NK-92 treated with Interleukin-12 subunit alpha and Interleukin-12 subunit beta, amount 100 ng/mL, for 24 hours (cell line): ENCODE measurements at regions not wholly inside any gene's neighbourhood (a gene's known extent, or its start where the extent isn't known, plus 50 kb on each side); places are given as distances from the start of the nearest gene placed in this dataset.
"Not testable (repeated sequence)": the region's sequence is repeated elsewhere in the genome, so short reads cannot be mapped to it uniquely, and the experiment has no call there.

Experiments used
- DNase-seq: peaks from one replicate; lab custom pipeline; 2025; lab: John Stamatoyannopoulos, UW

GRCh38 chr2:42972933-42973516, 180.6 kb upstream of the HAAO start:
- not testable (repeated sequence) for DNase-seq

- DNase-seq: no peak
These were observed 179.8 kb upstream of the HAAO start for GRCh38 chr2:42971947-42972736.

GRCh38 chr2:42971381-42971780, 179.0 kb upstream of the HAAO start:
- DNase-seq: no peak

GRCh38 chr2:42970151-42970550, 177.8 kb upstream of the HAAO start:
- DNase-seq: no peak

GRCh38 chr2:42969231-42970150, 177.1 kb upstream of the HAAO start:
- no peak for DNase-seq

GRCh38 chr2:42967959-42968674, 175.7 kb upstream of the HAAO start:
- no peak for DNase-seq

GRCh38 chr2:42965910-42966309, 173.5 kb upstream of the HAAO start:
- no peak for DNase-seq

GRCh38 chr2:42965196-42965595, 172.8 kb upstream of the HAAO start:
- no peak for DNase-seq

- DNase-seq: no peak
These were observed 172.2 kb upstream of the HAAO start for GRCh38 chr2:42964439-42965083.

- DNase-seq: no peak
These were observed 171.2 kb upstream of the HAAO start for GRCh38 chr2:42963452-42964068.

GRCh38 chr2:42962508-42962953, 170.1 kb upstream of the HAAO start:
- no peak for DNase-seq

GRCh38 chr2:42961961-42962360, 169.6 kb upstream of the HAAO start:
- DNase-seq: no peak

- no peak for DNase-seq
These were observed 169.0 kb upstream of the HAAO start for GRCh38 chr2:42961385-42961811.

GRCh38 chr2:42960842-42961180, 168.4 kb upstream of the HAAO start:
- no peak for DNase-seq

GRCh38 chr2:42960002-42960841, 167.8 kb upstream of the HAAO start:
- DNase-seq: no peak

- no peak for DNase-seq
These were observed 167.0 kb upstream of the HAAO start for GRCh38 chr2:42959234-42960001.

- no peak for DNase-seq
These were observed 166.4 kb upstream of the HAAO start for GRCh38 chr2:42958741-42959233.

GRCh38 chr2:42957861-42958301, 165.5 kb upstream of the HAAO start:
- no peak for DNase-seq
